HepG2 (cell line): ENCODE measurements at regions not wholly inside any gene's neighbourhood (a gene's known extent, or its start where the extent isn't known, plus 50 kb on each side); places are given as distances from the start of the nearest gene placed in this dataset.

Experiments used
- ARNT ChIP-seq: fragments of 450-650 bp; IDR thresholded peaks from 2 replicates; pipeline ENCODE4 v1.6.1; 2017
- ASH2L ChIP-seq: fragments of 300-600, 200-600 bp; sonication (generic); IDR thresholded peaks from 2 replicates; pipeline ENCODE4 v1.7.0; 2017; ENCODE audit warnings: low read depth, mild to moderate bottlenecking, moderate library complexity, mixed read lengths, low read length; ENCODE audit not compliant: insufficient read length
- CHD4 ChIP-seq: fragments of 200-600 bp; sonication (generic); IDR thresholded peaks from 2 replicates; pipeline ENCODE4 v1.7.0; 2017; ENCODE audit warnings: mild to moderate bottlenecking, low read length, borderline replicate concordance
- ELF3 ChIP-seq: IDR thresholded peaks from 2 replicates; pipeline ENCODE4 v1.6.1; 2016; ENCODE audit warnings: missing genetic modification reagents, missing compliant biosample characterization
- ETV5 ChIP-seq: IDR thresholded peaks from 2 replicates; pipeline ENCODE4 v1.6.1; 2018; ENCODE audit warnings: missing biosample characterization, missing genetic modification reagents, inconsistent platforms, borderline replicate concordance
- HDAC6 ChIP-seq: fragments of 200-600 bp; sonication (generic); IDR thresholded peaks from 2 replicates; pipeline ENCODE4 v1.7.0; 2017; ENCODE audit warnings: mild to moderate bottlenecking, antibody characterized with exemption, low read length, low read depth
- KLF11 ChIP-seq: IDR thresholded peaks from 2 replicates; pipeline ENCODE4 v1.6.1; 2016; ENCODE audit warnings: missing compliant biosample characterization
- MBNL3 ChIP-seq: fragments of 250-450 bp; sonication (Bioruptor Pico); conservative IDR thresholded peaks from 2 replicates; pipeline ENCODE4 v1.8.0; 2022; ENCODE audit warnings: mild to moderate bottlenecking, inconsistent platforms
- MEF2D ChIP-seq: sonication (generic); formaldehyde crosslinking; IDR thresholded peaks from 2 replicates; pipeline ENCODE4 v1.5.1; 2020; ENCODE audit warnings: mild to moderate bottlenecking, missing genetic modification reagents
- PBX3 ChIP-seq: sonication (generic); formaldehyde crosslinking; IDR thresholded peaks from 2 replicates; pipeline ENCODE4 v1.8.1; 2023; ENCODE audit warnings: missing genetic modification reagents, inconsistent platforms, borderline replicate concordance
- PHB2 ChIP-seq: fragments of 450-650 bp; IDR thresholded peaks from 2 replicates; pipeline ENCODE4 v1.6.1; 2018; ENCODE audit not compliant: partially characterized antibody
- TRIM24 ChIP-seq: sonication (generic); formaldehyde crosslinking; IDR thresholded peaks from 2 replicates; pipeline ENCODE4 v1.8.0; 2022; ENCODE audit warnings: mild to moderate bottlenecking, missing genetic modification reagents
- USF2 ChIP-seq, 2 experiments: sonication (generic) in 1 of 2; formaldehyde crosslinking in 1 of 2; IDR thresholded peaks; 2 replicates each; pipeline versions ENCODE4 v1.5.1 to v1.6.1; 2011 to 2020; ENCODE audit warnings: borderline replicate concordance in 1 of 2, low read depth in 1 of 2, low read length in 1 of 2, mild to moderate bottlenecking in 1 of 2, missing genetic modification reagents in 1 of 2, moderate library complexity in 1 of 2
- ZFYVE20 ChIP-seq: sonication (generic); formaldehyde crosslinking; IDR thresholded peaks from 2 replicates; pipeline ENCODE4 v1.8.0; 2023; ENCODE audit warnings: low read depth, mild to moderate bottlenecking, moderate library complexity, missing genetic modification reagents, borderline replicate concordance
- ZNF143 ChIP-seq: sonication (generic); formaldehyde crosslinking; IDR thresholded peaks from 2 replicates; pipeline ENCODE4 v1.4.0; 2020; ENCODE audit warnings: missing genetic modification reagents
- ZNF317 ChIP-seq: sonication (generic); formaldehyde crosslinking; IDR thresholded peaks from 2 replicates; pipeline ENCODE4 v1.5.0; 2020; ENCODE audit warnings: mild to moderate bottlenecking, missing genetic modification reagents
- ZNF484 ChIP-seq: sonication (generic); formaldehyde crosslinking; IDR thresholded peaks from 2 replicates; pipeline ENCODE4 v1.5.1; 2020; ENCODE audit warnings: mild to moderate bottlenecking, low read depth, missing genetic modification reagents, borderline replicate concordance
- ZNF496 ChIP-seq: sonication (generic); formaldehyde crosslinking; IDR thresholded peaks from 2 replicates; pipeline ENCODE4 v1.8.1; 2023; ENCODE audit warnings: mild to moderate bottlenecking, moderate library complexity, missing genetic modification reagents; ENCODE audit not compliant: insufficient replicate concordance
- ZNF543 ChIP-seq: sonication (generic); formaldehyde crosslinking; IDR thresholded peaks from 2 replicates; pipeline ENCODE4 v1.4.0; 2020; ENCODE audit warnings: mild to moderate bottlenecking, missing genetic modification reagents
- ZNF652 ChIP-seq: IDR thresholded peaks from 2 replicates; pipeline ENCODE4 v1.6.1; 2016; ENCODE audit warnings: low read depth, borderline replicate concordance
- TF ChIP-seq, protein P1 (sequence below): IDR thresholded peaks from 2 replicates; pipeline ENCODE4 v1.6.1; 2016; ENCODE audit warnings: mild to moderate bottlenecking
- TF ChIP-seq, protein P2 (sequence below): sonication (generic); formaldehyde crosslinking; IDR thresholded peaks from 2 replicates; pipeline ENCODE4 v1.4.0; 2020; ENCODE audit warnings: missing genetic modification reagents, low read depth, mild to moderate bottlenecking, borderline replicate concordance
- TF ChIP-seq, protein P3 (sequence below), 2 experiments: fragments of 450-650 bp in 1 of 2; sonication (generic) in 1 of 2; formaldehyde crosslinking; IDR thresholded peaks; 2 replicates each; pipeline versions ENCODE4 v1.5.0 to v1.8.0; 2020 to 2022; ENCODE audit warnings: mild to moderate bottlenecking in 1 of 2, missing genetic modification reagents in 1 of 2

- TF ChIP-seq USF2 (IDR thresholded peaks at IDR 0.05; ENCODE audit: low read depth, low read length) = no peak
- TF ChIP-seq USF2 (CRISPR knock-in tag; IDR thresholded peaks at IDR 0.05; ENCODE audit: borderline replicate concordance) = peak; percentile 63; the same call in 1 of the 2 replicates
- no peak for TF ChIP-seq ZNF317 (CRISPR knock-in tag)
- TF ChIP-seq ZNF652 (CRISPR knock-in tag) = peak; percentile 72; the same call in 1 of the 2 replicates
- no peak for TF ChIP-seq ZNF143 (CRISPR knock-in tag)
- TF ChIP-seq, protein P1, sequence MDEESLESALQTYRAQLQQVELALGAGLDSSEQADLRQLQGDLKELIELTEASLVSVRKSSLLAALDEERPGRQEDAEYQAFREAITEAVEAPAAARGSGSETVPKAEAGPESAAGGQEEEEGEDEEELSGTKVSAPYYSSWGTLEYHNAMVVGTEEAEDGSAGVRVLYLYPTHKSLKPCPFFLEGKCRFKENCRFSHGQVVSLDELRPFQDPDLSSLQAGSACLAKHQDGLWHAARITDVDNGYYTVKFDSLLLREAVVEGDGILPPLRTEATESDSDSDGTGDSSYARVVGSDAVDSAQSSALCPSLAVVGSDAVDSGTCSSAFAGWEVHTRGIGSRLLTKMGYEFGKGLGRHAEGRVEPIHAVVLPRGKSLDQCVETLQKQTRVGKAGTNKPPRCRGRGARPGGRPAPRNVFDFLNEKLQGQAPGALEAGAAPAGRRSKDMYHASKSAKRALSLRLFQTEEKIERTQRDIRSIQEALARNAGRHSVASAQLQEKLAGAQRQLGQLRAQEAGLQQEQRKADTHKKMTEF (CRISPR knock-in tag) = peak; percentile 54; the same call in 1 of the 2 replicates
- no peak for TF ChIP-seq PHB2
- no peak for TF ChIP-seq ASH2L
- TF ChIP-seq, protein P2, sequence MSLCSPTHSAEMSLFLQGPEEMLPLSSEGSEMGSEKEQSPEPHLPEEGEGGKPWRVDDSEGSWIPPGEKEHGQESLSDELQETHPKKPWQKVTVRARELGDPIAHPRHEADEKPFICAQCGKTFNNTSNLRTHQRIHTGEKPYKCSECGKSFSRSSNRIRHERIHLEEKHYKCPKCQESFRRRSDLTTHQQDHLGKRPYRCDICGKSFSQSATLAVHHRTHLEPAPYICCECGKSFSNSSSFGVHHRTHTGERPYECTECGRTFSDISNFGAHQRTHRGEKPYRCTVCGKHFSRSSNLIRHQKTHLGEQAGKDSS (CRISPR knock-in tag) = no peak
- no peak for TF ChIP-seq PBX3
- TF ChIP-seq CHD4 = no peak
- TF ChIP-seq ARNT = no peak
- no peak for TF ChIP-seq HDAC6
- TF ChIP-seq MEF2D (CRISPR knock-in tag) = no peak
- TF ChIP-seq MBNL3 (CRISPR knock-in tag) = no peak
- no peak for TF ChIP-seq ZFYVE20
- TF ChIP-seq ZNF484 = no peak
- no peak for TF ChIP-seq ELF3 (CRISPR knock-in tag)
- TF ChIP-seq ETV5 (CRISPR knock-in tag) = no peak; the same call in 1 of the 2 replicates
- TF ChIP-seq, protein P3, sequence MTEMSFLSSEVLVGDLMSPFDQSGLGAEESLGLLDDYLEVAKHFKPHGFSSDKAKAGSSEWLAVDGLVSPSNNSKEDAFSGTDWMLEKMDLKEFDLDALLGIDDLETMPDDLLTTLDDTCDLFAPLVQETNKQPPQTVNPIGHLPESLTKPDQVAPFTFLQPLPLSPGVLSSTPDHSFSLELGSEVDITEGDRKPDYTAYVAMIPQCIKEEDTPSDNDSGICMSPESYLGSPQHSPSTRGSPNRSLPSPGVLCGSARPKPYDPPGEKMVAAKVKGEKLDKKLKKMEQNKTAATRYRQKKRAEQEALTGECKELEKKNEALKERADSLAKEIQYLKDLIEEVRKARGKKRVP (CRISPR knock-in tag; IDR thresholded peaks at IDR 0.05) = peak in 1 of 2 experiments; percentile 70; a peak in 2 of 4 replicates
- TF ChIP-seq ZNF496 (CRISPR knock-in tag) = no peak
- TF ChIP-seq ZNF543 = no peak
- TF ChIP-seq TRIM24 (CRISPR knock-in tag) = no peak
- TF ChIP-seq KLF11 (CRISPR knock-in tag) = no peak
Measured at GRCh38 chr6:139490482-139490881, 116.0 kb upstream of the CITED2 start (continued).
